Amniotic stem cell (primary cell): ENCODE measurements at regions not wholly inside any gene's neighbourhood (a gene's known extent, or its start where the extent isn't known, plus 50 kb on each side); places are given as distances from the start of the nearest gene placed in this dataset.

ENCODE experiments used
- DNase-seq: peaks from one replicate; lab custom pipeline; 2025; lab: John Stamatoyannopoulos, UW

- no peak for DNase-seq
These were observed 663.8 kb upstream of the KLF4 start for GRCh38 chr9:108153416-108153815.

- DNase-seq = no peak
These were observed 661.4 kb upstream of the KLF4 start for GRCh38 chr9:108150736-108151586.

GRCh38 chr9:108149326-108149725, 659.8 kb upstream of the KLF4 start:
- no peak for DNase-seq

GRCh38 chr9:108142504-108143201, 653.1 kb upstream of the KLF4 start:
- DNase-seq = peak; percentile 27

DNA sequence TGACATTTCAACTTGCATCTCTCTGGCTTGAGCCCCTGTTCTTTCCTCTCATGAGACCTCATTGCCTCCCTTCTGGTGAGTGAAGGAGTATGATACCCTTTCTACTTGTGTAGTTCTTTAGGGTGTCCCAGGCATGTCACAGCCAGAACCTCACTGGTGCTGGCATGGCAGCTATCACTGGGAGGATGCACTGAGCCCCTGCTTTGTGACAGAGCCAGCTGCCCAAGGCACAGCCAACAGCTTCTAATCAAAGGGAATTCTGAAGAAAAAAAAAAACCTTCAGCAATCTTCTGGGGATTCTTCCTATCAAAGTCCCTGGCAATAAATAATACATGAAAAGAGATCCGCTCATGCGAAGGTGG, 652.6 kb upstream of the KLF4 start:
- DNase-seq = no peak

DNA sequence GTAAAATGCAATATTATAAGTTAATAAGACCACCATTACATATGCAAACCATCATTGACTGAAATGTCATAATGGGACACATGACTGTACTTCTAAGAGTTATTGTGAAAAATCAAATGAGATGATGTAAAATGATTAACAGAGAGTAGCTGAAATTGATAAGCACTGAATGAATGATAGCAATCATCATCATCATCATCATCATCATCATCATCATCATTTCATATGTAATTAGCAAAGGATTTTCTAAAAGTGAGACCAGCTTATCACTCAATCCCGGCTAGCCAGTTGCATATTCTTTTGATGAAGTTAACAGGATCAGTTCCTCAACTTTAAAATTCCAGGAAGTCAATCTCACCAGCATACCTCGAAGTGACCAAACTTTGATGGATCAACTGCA, 650.3 kb upstream of the KLF4 start:
- DNase-seq = no peak

DNA sequence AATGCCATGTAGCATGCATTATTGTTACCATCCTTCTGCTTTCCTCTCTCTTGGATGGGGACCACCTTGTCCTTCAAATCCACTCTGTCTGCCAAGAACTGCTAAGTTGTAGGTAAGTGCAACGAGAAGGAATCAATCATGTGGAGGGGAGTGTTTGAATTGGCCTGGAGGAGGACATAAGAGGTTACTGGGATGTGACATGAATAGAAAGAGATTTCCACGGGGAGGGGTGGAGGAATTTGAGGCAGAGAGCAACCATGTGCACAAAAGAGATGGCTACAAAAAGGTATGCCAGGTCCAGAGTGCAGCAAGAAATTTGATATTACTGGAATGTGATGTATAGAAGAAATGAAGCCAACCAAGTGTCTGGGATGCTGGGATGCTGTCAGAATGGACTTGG, 648.9 kb upstream of the KLF4 start:
- DNase-seq = no peak

DNA sequence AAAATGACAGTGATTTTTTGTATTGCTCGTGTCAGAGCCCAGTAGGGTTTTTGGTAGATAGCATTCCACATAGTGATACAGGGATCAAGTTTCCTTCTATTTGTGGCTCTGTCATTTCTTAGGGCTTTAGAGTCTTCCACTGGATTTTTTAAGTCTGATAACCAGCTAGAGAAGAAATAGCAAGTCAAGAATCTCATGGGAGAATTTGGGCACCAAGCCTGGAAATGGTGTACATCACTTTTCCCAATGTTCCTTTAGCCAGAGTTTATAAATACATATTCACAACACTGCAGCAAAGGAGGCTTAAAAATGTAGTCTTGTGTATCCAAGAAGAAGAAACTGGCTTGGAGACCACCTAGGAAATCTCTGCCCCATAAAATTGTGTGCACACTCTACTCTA, 647.1 kb upstream of the KLF4 start:
- DNase-seq = no peak

DNA sequence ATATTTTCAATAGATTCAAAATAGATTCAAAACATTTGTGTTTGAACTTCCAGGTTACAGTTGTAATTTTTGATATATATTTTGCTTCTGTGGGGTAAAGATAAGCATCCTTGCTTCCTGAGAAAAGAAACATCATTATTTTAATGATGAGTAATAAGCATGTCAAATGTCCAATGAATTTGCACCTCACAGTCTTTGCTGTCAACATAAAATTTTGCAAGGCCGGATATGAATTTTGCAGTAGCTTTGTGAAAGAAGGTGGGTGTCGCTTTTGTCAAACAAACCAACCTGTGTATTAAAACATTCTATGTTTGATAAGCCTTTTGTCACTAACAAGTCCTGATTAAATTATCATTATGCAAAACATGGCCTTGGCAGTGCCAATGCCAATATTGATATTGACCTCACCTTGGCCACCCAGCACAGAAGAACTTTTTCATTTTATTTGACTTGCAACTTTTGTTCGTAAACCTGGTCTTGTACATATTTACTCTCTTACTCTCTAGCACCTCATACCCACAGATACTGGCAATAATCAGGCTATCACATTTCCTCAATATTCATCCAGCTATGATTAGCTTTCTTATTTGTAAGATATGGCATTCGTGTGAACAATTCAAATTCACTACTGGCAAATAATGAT, 645.0 kb upstream of the KLF4 start:
- no peak for DNase-seq

GRCh38 chr9:108133680-108134079, 644.1 kb upstream of the KLF4 start:
- DNase-seq = no peak

DNA sequence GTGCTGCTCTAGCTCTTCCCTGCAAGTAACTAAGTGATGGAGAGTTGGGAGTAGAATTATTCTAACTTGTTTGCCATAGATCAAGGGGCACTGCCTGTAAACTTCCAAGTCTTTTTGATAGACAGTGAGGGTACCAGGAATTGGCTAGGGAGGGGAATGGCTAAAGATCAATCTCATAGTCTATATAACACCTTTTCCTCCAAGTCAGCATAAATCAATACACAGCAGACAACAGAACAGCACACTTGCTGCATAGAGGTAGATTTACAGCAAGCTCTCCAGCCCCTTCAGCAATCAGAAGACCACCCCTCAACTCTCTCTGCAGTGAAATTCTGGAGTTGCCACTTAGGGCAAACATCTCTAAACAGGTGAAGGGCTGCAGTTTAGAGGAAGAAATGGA, 643.5 kb upstream of the KLF4 start:
- no peak for DNase-seq

GRCh38 chr9:108130905-108131304, 641.3 kb upstream of the KLF4 start:
- DNase-seq = no peak

DNA sequence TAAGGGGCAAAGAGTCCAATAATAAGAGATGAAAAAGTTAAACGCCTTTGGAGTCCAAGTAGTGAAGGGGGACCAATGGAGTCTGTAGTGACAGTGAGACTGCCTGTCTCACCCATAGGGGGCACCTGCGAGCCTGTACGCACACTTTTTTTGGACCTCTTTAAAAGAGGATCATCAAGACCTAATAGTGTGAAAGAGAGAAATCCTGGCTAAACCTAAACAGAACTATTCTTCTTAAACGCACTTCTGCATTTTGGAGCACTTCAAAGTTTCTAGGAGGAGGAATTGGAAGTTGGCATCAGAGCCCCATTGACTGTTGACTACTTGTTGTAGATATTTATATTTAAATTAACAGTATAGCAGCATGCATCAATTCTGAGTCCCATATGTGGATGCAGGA, 636.1 kb upstream of the KLF4 start:
- no peak for DNase-seq

GRCh38 chr9:108119530-108120113, 630.1 kb upstream of the KLF4 start:
- DNase-seq = no peak

GRCh38 chr9:108117795-108118194, 628.2 kb upstream of the KLF4 start:
- DNase-seq = no peak

GRCh38 chr9:108117306-108117705, 627.7 kb upstream of the KLF4 start:
- no peak for DNase-seq

DNA sequence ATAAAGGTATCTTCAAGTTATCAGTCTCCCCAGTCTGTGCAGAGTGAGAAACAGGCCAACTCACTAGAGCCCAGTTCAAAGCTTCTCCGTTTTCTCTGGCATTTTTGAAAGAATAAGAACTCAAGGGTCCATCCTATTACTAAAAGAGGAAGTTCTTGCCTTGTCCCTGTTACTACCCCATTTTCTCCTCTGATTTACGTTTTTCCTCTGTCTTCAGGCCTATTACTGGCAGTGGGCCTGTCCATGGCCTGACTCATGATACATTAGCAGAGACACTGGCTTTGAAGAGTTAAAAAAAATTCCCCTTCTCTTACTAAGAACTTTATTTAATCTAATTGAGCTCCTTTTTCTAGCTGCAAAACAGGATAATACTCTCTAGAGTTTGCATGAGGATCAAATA, 624.0 kb upstream of the KLF4 start:
- no peak for DNase-seq

DNA sequence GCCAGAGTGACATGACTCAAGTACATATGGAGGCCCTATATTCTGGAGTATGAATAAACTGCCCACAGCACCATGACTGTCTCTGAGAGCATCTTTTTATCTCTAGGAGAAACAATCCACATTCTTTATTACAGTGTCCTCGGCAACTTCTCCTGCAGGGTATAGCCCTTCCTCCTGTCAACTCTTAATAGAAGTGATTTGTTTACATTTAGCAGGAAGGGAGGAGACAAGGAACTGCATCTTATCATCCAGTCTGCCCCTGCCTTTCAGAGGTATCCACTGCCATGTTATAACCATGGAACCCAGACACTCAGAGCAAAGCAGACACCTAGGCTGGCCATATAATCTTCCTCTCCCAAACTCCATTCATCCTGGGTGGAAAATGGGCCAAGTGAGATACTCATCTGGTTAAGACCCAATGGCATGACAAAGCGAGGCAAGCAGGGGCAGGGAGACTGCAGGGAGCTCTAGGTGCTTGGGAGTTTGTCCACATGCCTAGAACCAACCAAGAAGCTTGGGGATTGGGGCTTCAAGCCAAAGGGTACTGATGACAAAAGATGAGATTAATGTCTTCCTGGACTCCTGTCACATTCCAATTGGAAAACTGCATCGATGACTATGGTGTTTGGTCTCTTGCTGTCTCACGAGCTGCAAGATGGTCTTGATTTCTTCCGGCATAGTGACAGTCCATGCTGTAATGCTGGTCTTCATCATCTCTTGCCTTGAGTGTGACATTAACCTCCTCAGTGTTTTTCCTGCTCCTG, 620.5 kb upstream of the KLF4 start:
- DNase-seq = no peak

DNA sequence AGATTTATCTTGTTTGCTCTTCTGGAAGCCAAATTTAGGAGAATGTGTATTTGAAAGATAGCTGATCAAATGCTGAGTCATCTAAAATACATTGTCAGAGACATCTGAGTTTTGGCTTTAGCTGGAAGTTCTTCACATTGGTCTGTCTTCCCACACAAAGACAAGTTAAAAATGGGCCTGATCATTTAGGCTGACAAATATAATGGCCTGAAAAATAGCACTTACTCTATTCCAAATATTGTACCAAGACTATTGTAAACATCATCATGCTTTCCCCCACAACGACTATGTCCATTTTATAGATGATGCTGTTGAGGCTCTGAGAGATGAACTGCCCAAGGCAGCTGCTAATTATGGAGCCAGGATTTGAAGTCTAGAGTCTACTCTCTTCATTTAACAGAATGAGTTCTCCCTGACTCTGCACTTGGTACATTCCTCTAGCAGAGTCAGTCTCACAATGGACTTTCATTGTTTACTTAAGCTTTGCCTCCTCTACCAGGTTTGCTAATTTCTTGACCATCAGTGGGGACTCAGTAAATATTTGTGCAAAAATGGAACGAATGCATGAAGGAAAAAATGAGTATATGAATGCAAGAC, 619.4 kb upstream of the KLF4 start:
- no peak for DNase-seq

- DNase-seq = no peak
These were observed 618.8 kb upstream of the KLF4 start for GRCh38 chr9:108108280-108108851.

DNA sequence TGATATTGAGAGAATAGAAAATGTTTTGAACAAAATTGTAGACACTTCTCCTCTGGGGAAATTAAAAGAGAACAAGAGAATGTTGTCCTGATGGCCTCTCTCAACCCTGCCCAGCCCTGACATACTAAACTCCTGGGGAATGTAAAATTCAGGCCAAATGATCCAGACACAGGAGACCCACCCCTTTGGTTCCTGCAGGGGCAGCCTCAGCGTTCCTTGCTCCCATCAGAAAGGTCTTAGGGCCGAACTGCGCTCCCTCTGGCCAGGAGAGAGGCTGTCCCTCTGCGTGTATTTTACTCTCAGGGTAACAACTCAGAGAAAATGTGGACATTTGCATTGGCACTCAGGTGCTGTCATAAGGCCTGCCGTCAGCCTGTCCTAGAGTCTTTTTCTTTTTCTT, 616.3 kb upstream of the KLF4 start:
- DNase-seq = no peak
